HG03060 (cell line): ENCODE measurements at regions not wholly inside any gene's neighbourhood (a gene's known extent, or its start where the extent isn't known, plus 50 kb on each side); places are given as distances from the start of the nearest gene placed in this dataset.
"Not testable (repeated sequence)": the region's sequence is repeated elsewhere in the genome, so short reads cannot be mapped to it uniquely, and the experiment has no call there.

ENCODE experiments used
- ATAC-seq: cut with Tn5 transposase; IDR thresholded peaks from one replicate; pipeline ENCODE4 v1.9.1; 2021; ENCODE audit warnings: low read depth, moderate number of reproducible peaks; ENCODE audit not compliant: unreplicated experiment

GRCh38 chr6:121748850-121749249 is 313.4 kb downstream of the GJA1 start:
- ATAC-seq, result no peak

GRCh38 chr6:121755485-121755884 is 320.0 kb downstream of the GJA1 start:
- ATAC-seq, result no peak

- ATAC-seq, result no peak
Measured at GRCh38 chr6:121756666-121757065, 321.2 kb downstream of the GJA1 start.

GRCh38 chr6:121759370-121759769 is 323.9 kb downstream of the GJA1 start:
- ATAC-seq, result no peak

GRCh38 chr6:121760191-121760590 is 324.7 kb downstream of the GJA1 start:
- ATAC-seq, result no peak

- ATAC-seq, result no peak
Measured at GRCh38 chr6:121760745-121761144, 325.3 kb downstream of the GJA1 start.

GRCh38 chr6:121764493-121764892 is 329.0 kb downstream of the GJA1 start:
- ATAC-seq, result peak; percentile 46

GRCh38 chr6:121765060-121765459 is 329.6 kb downstream of the GJA1 start:
- ATAC-seq, result no peak

GRCh38 chr6:121767211-121767610 is 331.8 kb downstream of the GJA1 start:
- no peak for ATAC-seq

GRCh38 chr6:121770943-121771342 is 335.5 kb downstream of the GJA1 start:
- no peak for ATAC-seq

- ATAC-seq, result peak; percentile 68
Measured at GRCh38 chr6:121771937-121772720, 336.7 kb downstream of the GJA1 start.

- ATAC-seq, result no peak
Measured at GRCh38 chr6:121776054-121776453, 340.6 kb downstream of the GJA1 start.

GRCh38 chr6:121780325-121781321 is 345.2 kb downstream of the GJA1 start:
- no peak for ATAC-seq

GRCh38 chr6:121791396-121792315 is 356.2 kb downstream of the GJA1 start:
- ATAC-seq, result no peak

- ATAC-seq, result no peak
Measured at GRCh38 chr6:121794630-121795029, 359.2 kb downstream of the GJA1 start.

GRCh38 chr6:121797598-121797997 is 362.2 kb downstream of the GJA1 start:
- ATAC-seq, result not testable (repeated sequence)

- not testable (repeated sequence) for ATAC-seq
Measured at GRCh38 chr6:121798126-121798525, 362.7 kb downstream of the GJA1 start.

- ATAC-seq, result no peak
Measured at GRCh38 chr6:121799574-121799973, 364.1 kb downstream of the GJA1 start.

- no peak for ATAC-seq
Measured at GRCh38 chr6:121800047-121800446, 364.6 kb downstream of the GJA1 start.

GRCh38 chr6:121806116-121806515 is 370.7 kb downstream of the GJA1 start:
- no peak for ATAC-seq
